Naive thymus-derived CD4-positive, alpha-beta T cell (primary cell): ENCODE measurements at regions not wholly inside any gene's neighbourhood (a gene's known extent, or its start where the extent isn't known, plus 50 kb on each side); places are given as distances from the start of the nearest gene placed in this dataset.
A peak's percentile ranks its signal among the peaks of the same experiment; 100 is the strongest.
"Not testable (repeated sequence)": the region's sequence is repeated elsewhere in the genome, so short reads cannot be mapped to it uniquely, and the experiment has no call there.

Source experiments
- ATAC-seq: fragments of 150-1000 bp; cut with Tn5 transposase; 2 replicates; pipeline ENCODE4 v1.10.0; 2021; ENCODE audit warnings: mild to moderate bottlenecking, moderate library complexity
- CTCF ChIA-PET: fragments of 350-600 bp; sonication (Branson Sonifier 250); formaldehyde crosslinking; loops from one replicate; lab custom pipeline; 2021; ENCODE audit warnings: antibody characterized with exemption; lab: Charles Lee
- POLR2A ChIA-PET: fragments of 350-600 bp; sonication (Branson Sonifier 250); formaldehyde crosslinking; loops from one replicate; lab custom pipeline; 2021; ENCODE audit warnings: antibody characterized with exemption, inconsistent platforms; lab: Charles Lee
- DNase-seq, 9 donors: peaks; one replicate each; pipeline versions ENCODE4 v3.0.0 to v3.0.0-alpha.2; 2020 to 2022; ENCODE audit warnings: mixed read lengths in 1 of 9
- H3K27ac ChIP-seq: one replicate; pipeline ENCODE4 v1.7.0; 2013; ENCODE audit warnings: mild to moderate bottlenecking, low read depth, low read length, moderate library complexity
- H3K27me3 ChIP-seq, 2 donors: one replicate each; pipeline ENCODE4 v1.7.0; 2013; ENCODE audit warnings: low read length in 2 of 2, mild to moderate bottlenecking in 2 of 2, moderate library complexity in 2 of 2; ENCODE audit not compliant: control insufficient read depth in 2 of 2, insufficient read depth in 2 of 2
- H3K36me3 ChIP-seq, 3 experiments: 1 replicate in 2 of 3; 2 replicates in 1 of 3; pipeline ENCODE4 v1.7.0; 2013; ENCODE audit warnings: low read length in 3 of 3, mild to moderate bottlenecking in 3 of 3, moderate library complexity in 1 of 3; ENCODE audit not compliant: insufficient read depth in 3 of 3, control insufficient read depth in 2 of 3
- H3K4me1 ChIP-seq, 2 donors: one replicate each; pipeline ENCODE4 v1.7.0; 2013; ENCODE audit warnings: low read length in 2 of 2, mild to moderate bottlenecking in 2 of 2, moderate library complexity in 1 of 2; ENCODE audit not compliant: control insufficient read depth in 2 of 2, insufficient read depth in 2 of 2
- H3K4me3 ChIP-seq: 2 replicates; pipeline ENCODE4 v1.7.0; 2013; ENCODE audit warnings: mild to moderate bottlenecking, low read length
- H3K9me3 ChIP-seq, 3 experiments: 1 replicate in 2 of 3; 2 replicates in 1 of 3; pipeline ENCODE4 v1.7.0; 2013; ENCODE audit warnings: low read length in 3 of 3; ENCODE audit not compliant: control insufficient read depth in 2 of 3
- H3K27ac Mint-ChIP-seq, 9 donors: one replicate each; pipeline ENCODE4 v1.8.0; 2020 to 2022; ENCODE audit warnings: mixed read lengths in 9 of 9, mild to moderate bottlenecking in 8 of 9, moderate library complexity in 5 of 9, inconsistent platforms in 2 of 9
- H3K27me3 Mint-ChIP-seq, 5 donors: one replicate each; pipeline ENCODE4 v1.8.0; 2021 to 2022; ENCODE audit warnings: mixed read lengths in 5 of 5, mild to moderate bottlenecking in 1 of 5
- H3K36me3 Mint-ChIP-seq, 5 donors: one replicate each; pipeline ENCODE4 v1.8.0; 2020 to 2022; ENCODE audit warnings: mixed read lengths in 5 of 5, mild to moderate bottlenecking in 3 of 5, inconsistent platforms in 1 of 5
- H3K4me1 Mint-ChIP-seq, 7 donors: one replicate each; pipeline ENCODE4 v1.8.0; 2020 to 2022; ENCODE audit warnings: mixed read lengths in 7 of 7, mild to moderate bottlenecking in 3 of 7, inconsistent platforms in 1 of 7
- H3K4me3 Mint-ChIP-seq, 10 donors: one replicate each; pipeline ENCODE4 v1.8.0; 2020 to 2022; ENCODE audit warnings: mild to moderate bottlenecking in 10 of 10, mixed read lengths in 10 of 10, moderate library complexity in 6 of 10, inconsistent platforms in 2 of 10
- H3K9me3 Mint-ChIP-seq, 11 donors: one replicate each; pipeline ENCODE4 v1.8.0; 2020 to 2022; ENCODE audit warnings: mixed read lengths in 11 of 11, mild to moderate bottlenecking in 4 of 11, inconsistent platforms in 1 of 11, moderate library complexity in 1 of 11
- intact Hi-C, 2 donors: fragments of 100-400 bp; cut with micrococcal nuclease; formaldehyde crosslinking; loops; one replicate each; pipeline ENCODE4 v1.15.1; 2023

DNA sequence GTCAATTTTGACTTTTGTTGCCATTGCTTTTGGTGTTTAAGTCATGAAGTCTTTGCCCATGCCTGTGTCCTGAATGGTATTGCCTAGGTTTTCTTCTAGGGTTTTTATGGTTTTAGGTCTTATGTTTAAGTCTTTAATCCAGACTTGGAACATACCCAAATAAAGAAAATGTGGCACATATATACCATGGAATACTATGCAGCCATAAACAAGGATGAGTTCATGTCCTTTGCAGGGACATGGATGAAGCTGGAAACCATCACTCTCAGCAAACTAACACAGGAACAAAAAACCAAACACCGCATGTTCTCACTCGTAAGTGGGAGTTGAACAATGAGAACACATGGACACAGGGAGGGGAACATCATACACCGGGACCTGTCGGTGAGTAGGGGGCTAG, 90.5 kb upstream of the MAP3K1 start:
- H3K9me3 ChIP-seq, H3K36me3 ChIP-seq, ATAC-seq, H3K4me3 Mint-ChIP-seq, H3K9me3 Mint-ChIP-seq, CTCF ChIA-PET, POLR2A ChIA-PET, H3K27ac Mint-ChIP-seq, intact Hi-C loops, H3K27me3 ChIP-seq, H3K27ac ChIP-seq, H3K27me3 Mint-ChIP-seq, DNase-seq, H3K4me3 ChIP-seq, H3K36me3 Mint-ChIP-seq, H3K4me1 ChIP-seq: not testable (repeated sequence)
- H3K4me1 Mint-ChIP-seq: peaks cover 0 to 12% (median 6%) of the 10 kb centered on the region in 7 donors

DNA sequence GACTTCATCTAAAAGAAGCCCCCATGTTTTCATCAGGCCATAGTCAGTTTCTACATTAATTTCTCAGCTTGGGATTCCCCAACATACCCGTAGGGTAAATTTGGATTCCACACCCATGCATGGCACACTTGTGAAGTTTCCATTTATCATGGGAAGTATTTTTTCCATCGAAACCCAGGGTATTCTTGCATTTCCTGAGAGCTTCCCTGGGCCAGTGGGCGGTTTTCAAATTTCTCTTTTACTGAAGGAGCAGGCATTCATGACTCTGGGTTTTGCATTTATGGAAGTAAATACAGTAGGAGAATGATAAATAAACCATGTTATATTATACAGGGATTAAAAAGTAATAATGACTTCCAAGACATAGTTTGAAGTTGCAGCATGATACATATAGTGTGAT, 93.0 kb upstream of the MAP3K1 start:
- intact Hi-C loops: no loop called here
- Histone ChIP-seq H3K27ac (no peak overlapping the region), H3K4me3 (no peak overlapping the region), H3K36me3 (no peaks in the 10 kb centered on the region), H3K4me1 (peaks cover 0 to 4% of the 10 kb centered on the region in 2 donors), H3K27me3 (no peaks in the 10 kb centered on the region), H3K9me3 (no peaks in the 10 kb centered on the region)
- H3K4me3 Mint-ChIP-seq: no peak overlapping the region
- no peak for ATAC-seq
- H3K27me3 Mint-ChIP-seq: peaks cover 0 to 20% (median 0%) of the 10 kb centered on the region in 5 donors
- no peaks in the 10 kb centered on the region for H3K9me3 Mint-ChIP-seq
- H3K4me1 Mint-ChIP-seq: peaks cover 4 to 17% (median 6%) of the 10 kb centered on the region in 7 donors
- ChIA-PET CTCF (no interaction called here), POLR2A (interaction anchor here (0.9 to 1.3 kb wide), 2 partner anchors 10 to 24 kb away, joined by 3 to 4 read pairs; no protein-coding TSS in a partner anchor)
- DNase-seq: no peak
- H3K27ac Mint-ChIP-seq: no peak overlapping the region
- H3K36me3 Mint-ChIP-seq: no peaks in the 10 kb centered on the region

DNA sequence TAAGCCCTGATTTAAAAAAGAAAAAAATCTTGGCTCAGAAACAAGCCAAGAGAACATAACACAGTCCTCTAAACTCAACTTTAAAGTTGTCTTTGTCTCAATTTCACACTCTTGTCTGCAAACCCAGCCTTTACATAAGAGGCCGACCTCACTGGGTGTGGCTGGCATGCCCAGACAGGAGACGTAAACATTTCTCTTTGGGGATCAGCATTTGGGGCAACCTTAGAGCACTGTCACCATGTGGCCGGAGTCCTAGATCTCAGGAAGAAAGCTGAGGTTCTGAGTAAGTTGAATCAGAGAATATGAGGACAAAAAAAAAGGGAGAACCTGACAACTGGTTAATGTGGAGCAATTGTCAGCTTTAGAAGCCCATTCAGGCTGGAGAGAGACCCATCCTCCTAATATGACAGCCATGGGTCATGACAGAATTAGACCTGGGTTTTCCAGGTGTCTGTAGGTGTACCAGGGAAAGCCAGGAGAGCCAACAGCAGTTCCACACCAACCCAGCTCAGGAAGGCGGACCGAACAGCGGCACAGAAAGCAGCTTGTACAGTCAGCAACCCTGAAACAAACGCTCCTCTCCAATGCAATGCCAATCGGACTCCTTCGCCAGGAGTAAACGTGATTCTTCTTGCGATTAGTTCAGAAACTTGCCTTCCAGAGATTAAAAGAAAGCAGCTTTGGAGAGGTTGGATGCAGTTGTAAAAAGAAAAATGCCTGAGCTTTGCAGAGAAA, 97.9 kb upstream of the MAP3K1 start:
- no peak for ATAC-seq
- H3K27ac ChIP-seq: no peak overlapping the region
- Mint-ChIP-seq H3K27ac (peak overlapping the region; percentile 42 to 93 (median 52)), H3K9me3 (no peaks in the 10 kb centered on the region), H3K4me1 (peaks cover 13 to 51% (median 29%) of the 10 kb centered on the region in 7 donors), H3K36me3 (no peaks in the 10 kb centered on the region), H3K27me3 (peaks cover 0 to 39% (median 0%) of the 10 kb centered on the region in 5 donors), H3K4me3 (peak overlapping the region; percentile 29 to 81 (median 50))
- H3K4me3 ChIP-seq: no peak overlapping the region
- DNase-seq: peak in 3 of 9 donors; percentile 11 to 31 (median 22)
- no peaks in the 10 kb centered on the region for H3K9me3 ChIP-seq
- ChIA-PET POLR2A (interaction anchor here (0.6 to 1.6 kb wide), 7 partner anchors 14 to 124 kb away, joined by 3 to 4 read pairs (median 3); partner anchors contain the start of gene MAP3K1), CTCF (interaction anchor here (0.9 kb wide), 1 partner anchor 226 kb away, joined by 7 read pairs; no protein-coding TSS in a partner anchor)
- H3K4me1 ChIP-seq: peaks cover 0 to 11% of the 10 kb centered on the region in 2 donors
- H3K27me3 ChIP-seq: no peaks in the 10 kb centered on the region
- no peaks in the 10 kb centered on the region for H3K36me3 ChIP-seq
- intact Hi-C loops: no loop called here

DNA sequence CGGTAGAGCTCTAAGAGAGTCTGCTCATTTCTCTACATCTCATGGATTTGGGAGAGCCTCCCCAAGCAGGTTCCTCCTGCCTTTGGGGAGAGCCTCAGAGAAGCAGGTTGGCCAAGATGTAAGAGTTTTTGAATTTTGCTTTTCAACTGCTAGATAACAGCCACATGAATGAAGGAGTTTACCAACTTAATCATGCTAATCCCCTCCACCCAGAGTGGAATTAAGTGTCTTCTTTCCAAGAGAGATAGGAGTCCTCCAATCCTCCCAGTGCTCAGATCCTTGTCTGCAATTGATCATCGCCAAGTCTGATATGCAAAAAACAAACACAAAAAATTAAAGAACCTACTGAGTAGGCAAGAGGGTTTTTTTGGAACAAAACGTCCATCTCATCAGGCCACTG, 99.4 kb upstream of the MAP3K1 start:
- ChIA-PET CTCF (no interaction called here), POLR2A (interaction anchor here (1.3 kb wide), 1 partner anchor 21 kb away, joined by 3 read pairs; no protein-coding TSS in a partner anchor)
- H3K4me1 Mint-ChIP-seq: peaks cover 19 to 59% (median 34%) of the 10 kb centered on the region in 7 donors
- peak overlapping the region in 5 of 9 donors; percentile 2 to 55 (median 45) for H3K27ac Mint-ChIP-seq
- Histone ChIP-seq H3K9me3 (no peaks in the 10 kb centered on the region), H3K4me3 (no peak overlapping the region), H3K27me3 (no peaks in the 10 kb centered on the region), H3K27ac (no peak overlapping the region), H3K4me1 (peaks cover 0 to 11% of the 10 kb centered on the region in 2 donors), H3K36me3 (no peaks in the 10 kb centered on the region)
- ATAC-seq: no peak
- DNase-seq: no peak
- intact Hi-C loops: no loop called here
- peak overlapping the region in 1 of 10 donors; percentile 25 for H3K4me3 Mint-ChIP-seq
- no peaks in the 10 kb centered on the region for H3K9me3 Mint-ChIP-seq
- H3K27me3 Mint-ChIP-seq: peaks cover 0 to 39% (median 0%) of the 10 kb centered on the region in 5 donors
- H3K36me3 Mint-ChIP-seq: peaks cover 0 to 4% (median 0%) of the 10 kb centered on the region in 5 donors

GRCh38 chr5:56712895-56713591, 102.3 kb upstream of the MAP3K1 start:
- Histone ChIP-seq H3K36me3 (no peaks in the 10 kb centered on the region), H3K27ac (no peak overlapping the region), H3K27me3 (no peaks in the 10 kb centered on the region), H3K9me3 (no peaks in the 10 kb centered on the region), H3K4me3 (no peak overlapping the region), H3K4me1 (peaks cover 0 to 11% of the 10 kb centered on the region in 2 donors)
- no peak overlapping the region for H3K4me3 Mint-ChIP-seq
- CTCF ChIA-PET: interaction anchor here (0.7 kb wide), 1 partner anchor 231 kb away, joined by 3 read pairs; no protein-coding TSS in a partner anchor
- DNase-seq: no peak
- H3K36me3 Mint-ChIP-seq: peaks cover 0 to 18% (median 0%) of the 10 kb centered on the region in 5 donors
- peaks cover 22 to 66% (median 34%) of the 10 kb centered on the region in 7 donors for H3K4me1 Mint-ChIP-seq
- intact Hi-C loops: loop anchor here in 1 of 2 donors (5.0 kb wide), 1 partner anchor 426 kb away; no protein-coding TSS in a partner anchor
- no peak overlapping the region for H3K27ac Mint-ChIP-seq
- POLR2A ChIA-PET: interaction anchor here (0.6 kb wide), 2 partner anchors 18 to 159 kb away, joined by 4 read pairs; no protein-coding TSS in a partner anchor
- peaks cover 0 to 16% (median 1%) of the 10 kb centered on the region in 11 donors for H3K9me3 Mint-ChIP-seq
- H3K27me3 Mint-ChIP-seq: peaks cover 0 to 27% (median 0%) of the 10 kb centered on the region in 5 donors
- no peak for ATAC-seq

- H3K9me3 ChIP-seq: no peaks in the 10 kb centered on the region
- DNase-seq (no peak), ATAC-seq (no peak)
- Mint-ChIP-seq H3K27ac (peak overlapping the region in 1 of 9 donors; percentile 9), H3K4me1 (peaks cover 12 to 47% (median 23%) of the 10 kb centered on the region in 7 donors), H3K27me3 (peaks cover 0 to 12% (median 0%) of the 10 kb centered on the region in 5 donors), H3K4me3 (no peak overlapping the region), H3K9me3 (peaks cover 0 to 19% (median 1%) of the 10 kb centered on the region in 11 donors), H3K36me3 (peaks cover 0 to 24% (median 0%) of the 10 kb centered on the region in 5 donors)
- no peak overlapping the region for H3K4me3 ChIP-seq
- no peaks in the 10 kb centered on the region for H3K4me1 ChIP-seq
- CTCF ChIA-PET: interaction anchor here (0.6 to 1.7 kb wide), 2 partner anchors 10 to 394 kb away, joined by 3 to 5 read pairs; no protein-coding TSS in a partner anchor
- POLR2A ChIA-PET: interaction anchor here (0.7 to 1.0 kb wide), 3 partner anchors 10 to 103 kb away, joined by 3 to 4 read pairs (median 4); no protein-coding TSS in a partner anchor
- intact Hi-C loops: loop anchor here in 1 of 2 donors (5.0 kb wide), 1 partner anchor 424 kb away; no protein-coding TSS in a partner anchor
- no peaks in the 10 kb centered on the region for H3K36me3 ChIP-seq
- H3K27me3 ChIP-seq: no peaks in the 10 kb centered on the region
- no peak overlapping the region for H3K27ac ChIP-seq
Observed at GRCh38 chr5:56710826-56711590, 104.3 kb upstream of the MAP3K1 start.
